Activated naive CD8-positive, alpha-beta T cell treated with anti-CD3 and anti-CD28 coated beads, Interleukin-2, amount 50 U/mL, for 24 hours (primary cell): ENCODE measurements at regions not wholly inside any gene's neighbourhood (a gene's known extent, or its start where the extent isn't known, plus 50 kb on each side); places are given as distances from the start of the nearest gene placed in this dataset.
"Not testable (repeated sequence)": the region's sequence is repeated elsewhere in the genome, so short reads cannot be mapped to it uniquely, and the experiment has no call there.

ENCODE experiments used
- ATAC-seq: fragments of 150-1000 bp; cut with Tn5 transposase; one replicate; pipeline ENCODE4 v1.10.0; 2021
- DNase-seq: peaks from one replicate; pipeline ENCODE4 v3.0.0; 2021
- H3K27ac Mint-ChIP-seq: one replicate; pipeline ENCODE4 v1.8.0; 2021; ENCODE audit warnings: mild to moderate bottlenecking, mixed read lengths
- H3K27me3 Mint-ChIP-seq: one replicate; pipeline ENCODE4 v1.8.0; 2021; ENCODE audit warnings: mixed read lengths
- H3K36me3 Mint-ChIP-seq: one replicate; pipeline ENCODE4 v1.8.0; 2021; ENCODE audit warnings: low read depth, mixed read lengths
- H3K4me1 Mint-ChIP-seq: one replicate; pipeline ENCODE4 v1.8.0; 2021; ENCODE audit warnings: mixed read lengths
- H3K4me3 Mint-ChIP-seq: one replicate; pipeline ENCODE4 v1.8.0; 2021; ENCODE audit warnings: mild to moderate bottlenecking, moderate library complexity, mixed read lengths
- H3K9me3 Mint-ChIP-seq: one replicate; pipeline ENCODE4 v1.8.0; 2021; ENCODE audit warnings: mixed read lengths

DNA sequence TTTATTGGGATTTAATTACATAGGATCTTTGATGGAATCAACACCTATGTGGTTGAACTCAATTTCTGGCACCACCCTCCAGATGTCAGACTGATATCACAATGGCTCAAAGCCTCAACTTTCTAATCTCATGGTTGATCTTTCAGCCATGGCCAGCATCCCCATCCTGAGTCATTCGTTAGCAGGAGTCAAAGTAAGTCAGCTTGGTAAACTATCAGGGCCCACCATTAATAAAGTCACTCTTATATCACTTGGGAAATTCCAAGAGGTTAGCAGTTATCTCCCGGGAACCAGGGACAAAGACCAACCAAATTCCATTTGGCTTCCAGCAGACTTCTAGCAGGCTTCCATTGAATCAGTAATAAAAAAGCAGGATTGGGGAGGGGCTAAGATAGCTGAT is 50.7 kb upstream of the TNFSF4 start:
- Mint-ChIP-seq H3K4me1 (no peaks in the 10 kb centered on the region), H3K27ac (no peak overlapping the region), H3K27me3 (no peaks in the 10 kb centered on the region), H3K36me3 (peaks cover 12% of the 10 kb centered on the region), H3K9me3 (peaks cover 23% of the 10 kb centered on the region), H3K4me3 (no peak overlapping the region)
- no peak for ATAC-seq
- DNase-seq, result no peak

DNA sequence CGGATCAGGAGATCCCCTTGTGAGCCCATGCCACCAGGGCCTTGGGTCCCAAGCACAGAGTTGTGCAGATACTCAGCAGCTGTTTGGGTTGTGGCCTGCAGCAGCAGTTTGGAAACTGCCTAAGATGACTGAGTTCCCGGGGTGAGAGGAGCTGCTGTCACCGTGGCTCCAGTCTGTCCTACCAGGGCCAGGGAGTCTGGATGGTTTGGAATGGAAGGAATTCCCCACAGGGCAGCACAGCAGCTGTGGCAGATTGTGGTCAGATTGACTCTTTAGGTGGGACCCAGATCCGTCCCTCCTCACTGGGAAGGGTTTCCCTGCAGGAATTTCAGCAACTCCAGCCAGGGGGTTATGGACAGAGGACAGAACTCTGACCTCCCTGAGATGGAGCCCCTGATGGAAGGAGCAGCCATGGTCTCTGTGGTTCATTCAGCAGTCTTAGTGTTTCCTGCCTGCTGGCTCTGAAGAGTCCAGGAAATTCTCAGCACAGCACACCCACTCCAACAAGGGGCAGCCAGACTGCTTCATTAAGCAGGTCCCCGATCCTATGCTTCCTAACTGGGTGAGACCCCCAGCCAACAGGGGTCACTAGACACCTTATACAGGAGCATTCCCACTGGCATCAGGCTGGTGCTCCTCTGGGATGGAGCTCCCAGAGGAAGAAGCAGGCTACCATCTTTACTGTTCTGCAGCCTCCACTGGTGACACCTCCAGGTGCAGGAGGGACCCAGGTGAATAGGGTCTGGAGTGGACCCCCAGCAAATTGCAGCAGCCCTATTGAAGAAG is 51.5 kb upstream of the TNFSF4 start:
- no peaks in the 10 kb centered on the region for H3K4me1 Mint-ChIP-seq
- DNase-seq, result no peak

DNA sequence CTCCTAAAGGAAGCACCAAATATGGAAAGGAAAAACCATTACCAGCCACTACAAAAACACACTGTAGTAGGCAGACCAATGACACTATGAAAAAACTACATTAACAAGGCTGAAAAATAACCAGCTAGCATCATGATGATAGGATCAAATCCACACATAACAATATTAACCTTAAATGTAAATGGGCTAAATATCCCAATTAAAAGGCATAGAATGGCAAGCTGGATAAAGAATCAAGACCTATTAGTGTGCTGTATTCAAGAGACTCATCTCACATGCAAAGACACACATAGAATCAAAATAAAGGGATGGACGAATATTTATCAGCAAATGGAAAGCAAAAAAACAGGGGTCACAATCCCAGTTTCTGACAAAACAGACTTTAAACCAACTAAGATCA is 53.2 kb upstream of the TNFSF4 start:
- peaks cover 12% of the 10 kb centered on the region for H3K36me3 Mint-ChIP-seq
- H3K27ac Mint-ChIP-seq, H3K4me1 Mint-ChIP-seq, H3K27me3 Mint-ChIP-seq, DNase-seq, H3K4me3 Mint-ChIP-seq, ATAC-seq: not testable (repeated sequence)
- H3K9me3 Mint-ChIP-seq, result peaks cover 23% of the 10 kb centered on the region

More for the DNA sequence above, 51.5 kb upstream of the TNFSF4 start:
- Mint-ChIP-seq H3K36me3 (peaks cover 12% of the 10 kb centered on the region), H3K27me3 (no peaks in the 10 kb centered on the region), H3K9me3 (peaks cover 23% of the 10 kb centered on the region), H3K4me3 (no peak overlapping the region), H3K27ac (no peak overlapping the region)
- ATAC-seq, result no peak

DNA sequence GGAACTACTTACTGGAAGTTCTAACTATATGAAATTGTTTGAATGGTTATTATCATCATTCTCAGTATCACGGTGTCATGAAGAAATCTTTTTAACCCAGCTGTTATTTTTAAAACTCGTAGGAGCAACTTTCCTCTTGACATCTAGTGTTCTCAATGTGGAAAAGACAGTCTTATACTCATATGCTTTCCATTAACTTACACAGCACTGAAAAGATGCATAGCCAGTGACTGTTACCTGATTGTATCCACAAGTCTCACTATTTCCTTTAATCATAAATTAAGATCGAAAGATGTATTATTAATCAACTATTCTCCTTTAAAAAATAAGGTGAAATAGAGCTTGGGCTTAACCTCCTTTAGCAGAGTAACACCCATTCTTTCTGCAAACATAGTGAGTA is 59.7 kb upstream of the TNFSF4 start:
- H3K4me1 Mint-ChIP-seq, result peaks cover 3% of the 10 kb centered on the region
- H3K4me3 Mint-ChIP-seq, result no peak overlapping the region
- DNase-seq, result no peak
- no peak for ATAC-seq
- peaks cover 2% of the 10 kb centered on the region for H3K36me3 Mint-ChIP-seq
- H3K27ac Mint-ChIP-seq, result no peak overlapping the region
- no peaks in the 10 kb centered on the region for H3K9me3 Mint-ChIP-seq
- H3K27me3 Mint-ChIP-seq, result no peaks in the 10 kb centered on the region

DNA sequence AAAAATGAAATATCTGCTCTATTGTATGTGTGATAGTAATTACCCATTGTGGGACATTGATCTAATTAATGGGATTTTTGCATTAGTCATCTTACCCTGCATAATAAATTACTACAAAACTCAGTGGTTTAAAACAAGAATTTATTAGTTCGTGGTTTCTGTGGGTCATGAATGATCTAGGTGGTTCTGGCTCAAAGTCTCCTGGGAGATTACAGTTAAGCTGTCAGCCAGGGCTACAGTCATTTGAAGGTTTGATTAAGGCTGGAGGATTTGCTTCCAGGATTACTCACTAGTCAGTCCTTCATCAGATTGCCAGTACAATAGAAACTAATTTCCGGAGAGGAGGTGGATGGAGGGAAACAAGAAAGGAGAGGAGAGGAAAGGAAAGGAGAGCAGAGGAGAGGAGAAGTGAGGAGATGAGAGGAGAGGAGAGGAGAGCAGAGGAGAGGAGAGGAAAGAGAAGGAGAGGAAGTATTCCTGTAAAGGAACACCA is 60.4 kb upstream of the TNFSF4 start:
- Mint-ChIP-seq H3K4me1 (peaks cover 3% of the 10 kb centered on the region), H3K9me3 (no peaks in the 10 kb centered on the region), H3K4me3 (no peak overlapping the region), H3K27me3 (no peaks in the 10 kb centered on the region), H3K36me3 (no peaks in the 10 kb centered on the region), H3K27ac (no peak overlapping the region)
- DNase-seq (no peak), ATAC-seq (peak; percentile 28)

DNA sequence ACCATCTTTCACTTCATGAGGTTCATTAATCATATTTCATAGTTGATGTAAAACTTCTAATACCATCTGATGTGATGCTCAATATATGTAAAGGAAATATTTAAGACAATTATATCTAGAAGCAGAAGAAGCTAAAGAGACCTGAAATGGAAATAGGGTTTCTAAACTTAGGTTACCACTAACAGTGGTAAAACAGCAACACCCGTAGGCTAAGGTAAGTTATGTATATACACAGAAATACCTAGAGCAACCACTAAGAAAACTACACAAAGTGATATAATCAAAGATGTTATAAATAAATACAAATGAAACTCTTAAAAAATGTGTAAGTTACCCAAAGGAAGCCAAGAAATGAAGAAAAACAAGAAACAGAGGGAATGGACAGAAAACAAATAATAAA is 61.1 kb upstream of the TNFSF4 start:
- Mint-ChIP-seq H3K9me3 (no peaks in the 10 kb centered on the region), H3K27me3 (no peaks in the 10 kb centered on the region), H3K4me1 (peaks cover 3% of the 10 kb centered on the region), H3K27ac (no peak overlapping the region), H3K36me3 (no peaks in the 10 kb centered on the region), H3K4me3 (no peak overlapping the region)
- DNase-seq (no peak), ATAC-seq (no peak)

DNA sequence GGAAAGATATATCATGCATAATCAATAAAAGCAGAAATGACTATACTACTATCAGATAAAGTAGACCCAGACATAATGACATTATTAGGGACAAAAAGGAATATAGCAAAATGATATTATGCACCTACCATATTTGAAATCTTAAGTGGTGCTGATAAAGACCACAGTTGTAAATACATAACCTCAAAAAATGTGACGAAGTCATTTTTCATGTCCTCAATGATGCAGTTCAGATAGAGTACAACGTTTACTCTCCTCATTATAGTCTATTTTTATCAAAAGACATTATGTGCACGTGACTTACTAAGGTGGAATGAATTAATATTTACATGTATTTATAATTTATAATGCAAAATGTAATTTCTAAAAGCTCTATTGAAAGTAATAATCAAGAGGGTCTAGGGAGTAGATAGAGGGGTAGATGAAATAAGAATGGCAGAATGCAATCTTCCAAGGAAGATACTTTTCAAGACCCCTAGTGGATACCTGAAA is 61.7 kb upstream of the TNFSF4 start:
- no peaks in the 10 kb centered on the region for H3K9me3 Mint-ChIP-seq
- H3K27ac Mint-ChIP-seq, result no peak overlapping the region
- H3K27me3 Mint-ChIP-seq, result no peaks in the 10 kb centered on the region
- ATAC-seq (no peak), DNase-seq (no peak)
- no peaks in the 10 kb centered on the region for H3K36me3 Mint-ChIP-seq
- H3K4me1 Mint-ChIP-seq, result peaks cover 3% of the 10 kb centered on the region
- H3K4me3 Mint-ChIP-seq, result no peak overlapping the region

DNA sequence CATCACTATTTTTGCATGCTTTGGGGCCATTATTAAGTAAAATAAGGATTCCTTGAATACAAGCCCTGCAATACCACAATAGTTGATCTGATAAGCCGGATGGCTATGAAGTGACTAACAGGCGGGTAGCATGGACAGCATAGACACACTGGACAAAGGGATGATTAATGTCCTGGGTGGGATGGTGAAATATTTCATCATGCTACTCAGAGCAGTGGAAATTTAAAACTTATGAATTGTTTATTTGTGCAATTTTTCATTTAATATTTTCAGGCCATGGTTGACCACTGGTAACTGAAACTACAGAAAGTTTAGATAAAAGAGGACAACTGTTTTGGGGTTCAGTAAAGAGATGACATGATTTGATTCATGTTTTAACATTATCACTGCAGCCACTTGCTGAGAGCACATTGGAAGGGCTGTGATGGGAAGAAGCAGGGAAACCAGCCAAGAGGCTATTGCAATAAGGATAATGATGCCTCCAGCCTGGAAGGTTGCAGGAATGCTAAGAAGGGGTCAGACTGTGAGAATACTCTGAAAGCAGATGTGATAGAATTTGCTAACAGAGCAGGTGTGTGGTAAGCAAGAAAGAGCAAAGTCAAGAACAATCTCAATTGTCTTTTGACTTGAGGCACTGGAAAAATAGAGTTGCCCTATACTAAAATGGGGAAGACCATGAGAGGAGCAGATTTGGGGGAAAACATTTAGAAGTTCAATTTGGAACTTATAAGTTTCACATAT is 62.5 kb upstream of the TNFSF4 start:
- Mint-ChIP-seq H3K9me3 (no peaks in the 10 kb centered on the region), H3K4me3 (no peak overlapping the region), H3K36me3 (no peaks in the 10 kb centered on the region), H3K27me3 (no peaks in the 10 kb centered on the region), H3K27ac (no peak overlapping the region), H3K4me1 (peaks cover 3% of the 10 kb centered on the region)
- ATAC-seq, result no peak
- no peak for DNase-seq

DNA sequence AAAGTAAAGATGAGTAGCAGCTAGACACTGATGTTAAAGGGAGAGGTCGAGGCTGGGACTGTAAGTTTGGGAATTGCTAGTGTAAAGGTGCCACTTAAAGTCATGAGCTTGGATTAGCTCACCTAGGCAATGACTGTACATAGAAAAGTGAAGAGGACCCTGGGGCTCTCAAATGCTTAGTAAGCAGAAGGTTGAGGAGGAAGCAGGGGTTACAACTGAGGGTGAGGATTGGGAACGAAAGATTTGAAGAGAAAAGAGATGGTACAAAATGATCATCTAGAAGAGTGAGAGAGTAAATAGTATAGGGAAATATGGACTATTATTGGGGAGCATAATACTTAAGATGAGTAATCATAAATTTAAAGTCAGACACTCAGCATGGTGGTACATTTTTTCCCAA is 63.1 kb upstream of the TNFSF4 start:
- Mint-ChIP-seq H3K4me3 (no peak overlapping the region), H3K27me3 (no peaks in the 10 kb centered on the region), H3K36me3 (no peaks in the 10 kb centered on the region), H3K27ac (no peak overlapping the region), H3K4me1 (peaks cover 3% of the 10 kb centered on the region), H3K9me3 (no peaks in the 10 kb centered on the region)
- no peak for DNase-seq
- no peak for ATAC-seq

DNA sequence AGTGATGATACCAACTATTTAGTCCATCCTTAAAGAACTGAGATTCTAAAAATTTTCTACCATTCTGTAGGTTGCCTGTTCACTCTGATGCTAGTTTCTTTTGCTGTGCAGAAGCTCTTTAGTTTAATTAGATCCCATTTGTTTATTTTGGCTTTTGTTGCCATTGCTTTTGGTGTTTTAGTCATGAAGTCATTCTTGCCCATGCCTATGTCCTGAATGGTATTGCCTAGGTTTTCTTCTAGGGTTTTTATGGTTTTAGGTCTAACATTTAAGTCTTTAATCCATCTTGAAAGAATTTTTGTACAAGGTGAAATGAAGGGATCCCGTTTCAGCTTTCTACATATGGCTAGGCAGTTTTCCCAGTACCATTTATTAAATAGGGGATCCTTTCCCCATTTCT is 63.9 kb upstream of the TNFSF4 start:
- H3K9me3 Mint-ChIP-seq, H3K27me3 Mint-ChIP-seq, DNase-seq, H3K36me3 Mint-ChIP-seq, ATAC-seq, H3K4me3 Mint-ChIP-seq, H3K27ac Mint-ChIP-seq, H3K4me1 Mint-ChIP-seq: not testable (repeated sequence)

DNA sequence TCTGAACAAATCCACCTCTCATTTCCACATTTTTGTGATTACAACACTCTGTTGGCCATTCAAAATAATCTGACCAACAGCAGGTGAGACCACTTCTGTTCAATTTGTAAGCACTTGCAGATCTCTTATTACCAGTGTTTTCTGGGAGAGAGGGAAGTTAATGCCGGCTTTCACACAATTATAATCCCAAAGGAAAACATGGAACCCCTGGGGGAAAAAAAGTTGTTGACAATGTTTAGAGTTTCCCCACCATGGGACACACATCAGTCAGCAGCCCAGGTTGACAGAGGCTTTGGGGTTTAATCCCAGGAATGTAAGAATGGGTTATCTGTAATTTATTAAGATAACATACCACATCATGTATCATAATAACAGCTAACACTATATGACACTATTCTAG is 68.4 kb upstream of the TNFSF4 start:
- Mint-ChIP-seq H3K36me3 (peaks cover 1% of the 10 kb centered on the region), H3K4me1 (peaks cover 13% of the 10 kb centered on the region), H3K27me3 (peaks cover 9% of the 10 kb centered on the region), H3K4me3 (no peak overlapping the region), H3K27ac (no peak overlapping the region), H3K9me3 (no peaks in the 10 kb centered on the region)
- DNase-seq, result no peak
- no peak for ATAC-seq

DNA sequence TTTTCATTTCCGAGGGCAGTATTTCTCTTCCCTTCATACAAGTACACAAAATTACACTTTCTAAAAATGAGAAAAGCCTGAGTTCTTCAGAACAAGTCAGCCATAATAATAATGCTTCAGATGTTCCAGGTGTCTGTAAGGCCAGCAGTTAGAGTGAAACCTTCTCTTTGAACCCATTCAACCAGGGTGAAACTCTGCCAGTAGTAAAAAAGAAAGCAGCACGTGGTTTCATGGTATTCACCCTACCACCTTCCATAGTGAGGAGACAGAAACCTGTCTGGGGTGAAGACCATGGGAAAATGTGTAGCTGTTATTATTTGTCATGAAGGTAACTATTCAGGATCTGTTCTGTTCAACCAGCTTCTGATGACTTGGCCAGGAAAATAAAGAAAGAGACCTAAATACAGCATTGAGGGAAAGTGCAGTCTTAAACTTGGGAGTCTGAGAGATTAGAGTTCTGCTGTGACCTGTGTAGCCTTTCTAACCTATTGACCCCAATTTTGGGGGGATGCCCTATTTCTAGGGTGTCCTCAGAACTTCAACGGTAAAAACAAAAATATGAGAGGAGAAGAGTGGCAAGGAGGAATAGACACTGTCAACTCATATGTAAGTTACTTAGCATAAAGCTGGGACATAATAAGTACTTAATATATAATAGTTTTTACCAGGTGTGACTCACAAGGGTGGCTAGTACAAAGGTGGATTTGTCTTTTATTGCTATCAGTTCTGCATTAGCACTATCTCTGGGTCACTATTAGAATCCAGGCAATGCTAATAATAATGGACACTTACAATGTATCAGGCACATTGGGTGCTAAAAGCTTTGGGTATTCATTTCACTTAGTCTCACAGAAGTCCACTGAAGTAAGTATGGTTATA is 70.0 kb upstream of the TNFSF4 start:
- Mint-ChIP-seq H3K27me3 (peaks cover 9% of the 10 kb centered on the region), H3K27ac (no peak overlapping the region), H3K36me3 (peaks cover 1% of the 10 kb centered on the region), H3K4me1 (peaks cover 13% of the 10 kb centered on the region), H3K4me3 (no peak overlapping the region), H3K9me3 (no peaks in the 10 kb centered on the region)
- ATAC-seq (peak; percentile 98), DNase-seq (no peak)

DNA sequence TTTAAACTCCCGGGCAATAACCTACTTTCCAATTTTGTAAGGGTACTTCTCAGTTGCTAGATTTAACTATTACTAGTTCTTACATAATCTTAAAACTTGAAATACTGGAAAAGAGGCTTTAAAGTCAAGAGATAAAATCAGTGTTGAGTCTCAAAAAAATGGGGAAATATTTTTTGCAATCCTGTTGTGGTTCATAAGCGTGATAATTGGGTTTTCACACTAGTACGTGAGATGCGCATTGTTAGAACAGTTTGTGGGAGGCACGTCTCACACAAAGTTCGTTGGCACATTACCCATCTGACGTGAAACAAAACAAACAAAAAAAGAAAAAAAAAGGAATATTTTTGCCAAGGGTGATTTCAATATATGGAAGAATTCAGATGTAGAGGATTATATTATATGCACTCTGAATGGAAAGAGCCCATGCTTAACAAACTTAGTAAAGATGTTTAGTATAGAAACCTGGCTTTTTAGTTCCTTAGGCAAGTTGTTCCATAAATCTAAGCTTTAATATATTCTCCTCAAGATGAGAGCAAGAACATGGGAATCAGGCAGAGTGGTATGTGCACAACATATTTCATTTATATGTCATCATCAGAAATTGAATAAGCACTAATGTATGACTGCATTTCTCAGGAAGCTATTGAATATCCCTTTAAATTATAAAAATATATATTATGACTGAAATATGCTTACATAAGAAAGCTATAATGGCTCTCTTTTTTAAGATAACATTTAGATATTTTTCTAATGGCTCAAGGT is 73.9 kb upstream of the TNFSF4 start:
- ATAC-seq (no peak), DNase-seq (no peak)
- Mint-ChIP-seq H3K4me3 (no peak overlapping the region), H3K9me3 (no peaks in the 10 kb centered on the region), H3K4me1 (peaks cover 20% of the 10 kb centered on the region), H3K27ac (no peak overlapping the region), H3K36me3 (peaks cover 1% of the 10 kb centered on the region), H3K27me3 (peaks cover 9% of the 10 kb centered on the region)

DNA sequence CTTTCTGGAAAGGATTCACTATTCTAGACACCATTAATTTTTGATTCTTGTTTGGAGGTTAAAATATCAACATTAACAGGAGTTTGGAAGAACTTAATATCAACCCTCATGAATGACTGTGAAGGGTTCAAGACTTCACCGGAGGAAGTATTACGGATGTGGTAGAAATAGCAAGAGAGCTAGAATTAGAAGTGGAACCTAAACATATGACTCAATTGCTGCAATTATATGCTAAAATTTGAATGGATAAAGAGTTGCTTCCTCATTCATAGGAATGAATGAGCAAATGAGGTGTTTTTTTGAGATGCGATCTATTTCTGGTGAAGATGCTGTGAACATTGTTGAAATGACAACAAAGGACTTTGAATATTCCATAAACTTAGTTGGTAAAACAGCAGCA is 77.9 kb upstream of the TNFSF4 start:
- Mint-ChIP-seq H3K4me1 (peaks cover 8% of the 10 kb centered on the region), H3K27me3 (peaks cover 2% of the 10 kb centered on the region), H3K4me3 (no peak overlapping the region)

More for the DNA sequence above, 77.9 kb upstream of the TNFSF4 start:
- Mint-ChIP-seq H3K27ac (no peak overlapping the region), H3K36me3 (no peaks in the 10 kb centered on the region), H3K9me3 (peaks cover 6% of the 10 kb centered on the region)
- ATAC-seq, result no peak
- no peak for DNase-seq
